GM23338 (cell line): ENCODE measurements at regions not wholly inside any gene's neighbourhood (a gene's known extent, or its start where the extent isn't known, plus 50 kb on each side); places are given as distances from the start of the nearest gene placed in this dataset.

Experiments used
- ATAC-seq: fragments of 200-7000 bp; cut with Tn5 transposase; 3 replicates; pipeline ENCODE4 v1.9.1; 2020
- DNase-seq: peaks from one replicate; pipeline ENCODE4 v3.0.0-alpha.2; 2015; ENCODE audit warnings: low spot score
- H2AFZ ChIP-seq: fragments of 200-600 bp; sonication (generic); 2 replicates; pipeline ENCODE4 v1.8.0; 2016; ENCODE audit warnings: antibody characterized with exemption, mild to moderate bottlenecking, moderate library complexity
- H3F3A ChIP-seq: fragments of 200-600 bp; sonication (generic); replicated peaks from 2 replicates; pipeline ENCODE4 v1.8.0; 2017; ENCODE audit warnings: antibody characterized with exemption, mixed run types, low read depth
- H3K27ac ChIP-seq: fragments of 200-600 bp; sonication (generic); 2 replicates; pipeline ENCODE4 v1.6.1; 2016; ENCODE audit warnings: low read depth
- H3K27me3 ChIP-seq: fragments of 200-600 bp; sonication (generic); 2 replicates; pipeline ENCODE4 v1.8.0; 2016; ENCODE audit warnings: mild to moderate bottlenecking, mixed run types, moderate library complexity; ENCODE audit not compliant: insufficient read depth
- H3K36me3 ChIP-seq: fragments of 200-600 bp; sonication (generic); 2 replicates; pipeline ENCODE4 v1.8.0; 2016; ENCODE audit warnings: mild to moderate bottlenecking; ENCODE audit not compliant: insufficient read depth
- H3K4me1 ChIP-seq: fragments of 200-600 bp; sonication (generic); 2 replicates; pipeline ENCODE4 v1.8.0; 2016; ENCODE audit warnings: mild to moderate bottlenecking, moderate library complexity; ENCODE audit not compliant: insufficient read depth
- H3K4me2 ChIP-seq: fragments of 200-600 bp; sonication (generic); 2 replicates; pipeline ENCODE4 v1.7.1; 2017; ENCODE audit warnings: mixed run types
- H3K4me3 ChIP-seq: fragments of 200-600 bp; sonication (generic); 2 replicates; pipeline ENCODE4 v1.6.1; 2016; ENCODE audit warnings: mixed run types
- H3K79me2 ChIP-seq: fragments of 200-600 bp; sonication (generic); replicated peaks from 2 replicates; pipeline ENCODE4 v1.8.0; 2017; ENCODE audit warnings: mild to moderate bottlenecking; ENCODE audit not compliant: insufficient read depth
- H3K9me2 ChIP-seq: fragments of 200-600 bp; sonication (generic); 2 replicates; pipeline ENCODE4 v1.8.0; 2017; ENCODE audit not compliant: insufficient read depth
- H4K20me1 ChIP-seq: fragments of 200-600 bp; sonication (generic); replicated peaks from 2 replicates; pipeline ENCODE4 v1.8.0; 2017; ENCODE audit warnings: mild to moderate bottlenecking; ENCODE audit not compliant: insufficient read depth
- H3K27ac Mint-ChIP-seq: 2 replicates; pipeline ENCODE4 v1.8.0; 2020; ENCODE audit warnings: inconsistent platforms, mild to moderate bottlenecking, moderate library complexity, mixed read lengths
- H3K27me3 Mint-ChIP-seq: 3 replicates; pipeline ENCODE4 v1.8.0; 2022; ENCODE audit warnings: low read depth, mild to moderate bottlenecking, moderate library complexity, mixed read lengths, inconsistent platforms; ENCODE audit not compliant: insufficient read depth, poor library complexity
- H3K36me3 Mint-ChIP-seq: 3 replicates; pipeline ENCODE4 v1.8.0; 2021; ENCODE audit warnings: low read depth, mild to moderate bottlenecking, inconsistent platforms, moderate library complexity, mixed read lengths
- H3K4me1 Mint-ChIP-seq: 3 replicates; pipeline ENCODE4 v1.8.0; 2020; ENCODE audit warnings: mild to moderate bottlenecking, inconsistent platforms, mixed read lengths
- H3K4me3 Mint-ChIP-seq: 3 replicates; pipeline ENCODE4 v1.8.0; 2021; ENCODE audit warnings: moderate library complexity, mild to moderate bottlenecking, inconsistent platforms, mixed read lengths
- H3K9me3 Mint-ChIP-seq: 3 replicates; pipeline ENCODE4 v1.8.0; 2020; ENCODE audit warnings: moderate library complexity, mild to moderate bottlenecking, inconsistent platforms, mixed read lengths
- CREB1 ChIP-seq: fragments of 250-450 bp; sonication (Bioruptor Pico); IDR thresholded peaks from 2 replicates; pipeline ENCODE4 v1.5.0; 2020; ENCODE audit warnings: low read depth, mild to moderate bottlenecking, moderate library complexity
- CTCF ChIP-seq, 2 experiments: fragments of 200-600 bp in 1 of 2; sonication (generic) in 1 of 2; conservative IDR thresholded peaks; 2 replicates each; pipeline versions ENCODE4 v1.5.1 to v1.6.1; 2016 to 2017; ENCODE audit warnings: antibody characterized with exemption in 2 of 2, low read depth in 2 of 2, mild to moderate bottlenecking in 2 of 2, moderate library complexity in 1 of 2
- EZH2 ChIP-seq: fragments of 200-600 bp; sonication (generic); IDR thresholded peaks from one replicate; pipeline ENCODE4 v1.8.0; 2017; ENCODE audit warnings: antibody characterized with exemption, mild to moderate bottlenecking, low read depth; ENCODE audit not compliant: unreplicated experiment
- EZH2phosphoT487 ChIP-seq: fragments of 200-600 bp; sonication (generic); IDR thresholded peaks from one replicate; pipeline ENCODE4 v1.8.1; 2018; ENCODE audit warnings: antibody characterized with exemption; ENCODE audit not compliant: unreplicated experiment
- JUNB ChIP-seq: IDR thresholded peaks from one replicate; pipeline ENCODE4 v1.6.1; 2016; ENCODE audit warnings: antibody characterized with exemption; ENCODE audit not compliant: unreplicated experiment
- NANOG ChIP-seq: IDR thresholded peaks from 2 replicates; pipeline ENCODE4 v1.6.1; 2016; ENCODE audit warnings: antibody characterized with exemption, borderline replicate concordance
- POLR2AphosphoS5 ChIP-seq: IDR thresholded peaks from 2 replicates; pipeline ENCODE4 v1.6.1; 2016; ENCODE audit warnings: antibody characterized with exemption, low read depth
- STAT1 ChIP-seq: IDR thresholded peaks from one replicate; pipeline ENCODE4 v1.6.1; 2016; ENCODE audit warnings: antibody characterized with exemption; ENCODE audit not compliant: unreplicated experiment
- ZNF331 ChIP-seq: fragments of 250-450 bp; sonication (Bioruptor Pico); IDR thresholded peaks from 2 replicates; pipeline ENCODE4 v1.5.0; 2020; ENCODE audit warnings: low read depth, mild to moderate bottlenecking, moderate library complexity
- ZNF462 ChIP-seq: fragments of 250-450 bp; sonication (Bioruptor Pico); IDR thresholded peaks from 2 replicates; pipeline ENCODE4 v1.5.0; 2020; ENCODE audit warnings: mild to moderate bottlenecking, moderate library complexity
- TF ChIP-seq, protein P1 (sequence below): IDR thresholded peaks from 2 replicates; pipeline ENCODE4 v1.6.1; 2016; ENCODE audit warnings: antibody characterized with exemption

GRCh38 chr13:76680112-76680511, 206.1 kb downstream of the KCTD12 start:
- no peaks in the 10 kb centered on the region for H3K36me3 Mint-ChIP-seq
- no peaks in the 10 kb centered on the region for H3K9me2 ChIP-seq
- H3K27ac Mint-ChIP-seq = no peak overlapping the region
- H3K36me3 ChIP-seq = no peaks in the 10 kb centered on the region
- no peaks in the 10 kb centered on the region for H3K79me2 ChIP-seq
- TF ChIP-seq CTCF (conservative IDR thresholded peaks at IDR 0.05; ENCODE audit: low read depth in 2 of 2) (no peak), CREB1 (no peak), NANOG (no peak), STAT1 (no peak)
- no peak overlapping the region for H3K4me2 ChIP-seq
- no peaks in the 10 kb centered on the region for H3F3A ChIP-seq
- no peak overlapping the region for H3K4me3 ChIP-seq
- ATAC-seq = no peak
- H3K27me3 Mint-ChIP-seq = no peaks in the 10 kb centered on the region
- no peak for DNase-seq
- H4K20me1 ChIP-seq = no peaks in the 10 kb centered on the region
- H3K4me3 Mint-ChIP-seq = no peak overlapping the region
- H3K27ac ChIP-seq = no peak overlapping the region
- H3K27me3 ChIP-seq = no peaks in the 10 kb centered on the region
- no peaks in the 10 kb centered on the region for H3K9me3 Mint-ChIP-seq
- peaks cover 8% of the 10 kb centered on the region; the same call in 2 of the 3 replicates for H3K4me1 Mint-ChIP-seq
- H3K4me1 ChIP-seq = peaks cover 3% of the 10 kb centered on the region; the same call in 1 of the 2 replicates
- no peak overlapping the region for H2AFZ ChIP-seq

DNA sequence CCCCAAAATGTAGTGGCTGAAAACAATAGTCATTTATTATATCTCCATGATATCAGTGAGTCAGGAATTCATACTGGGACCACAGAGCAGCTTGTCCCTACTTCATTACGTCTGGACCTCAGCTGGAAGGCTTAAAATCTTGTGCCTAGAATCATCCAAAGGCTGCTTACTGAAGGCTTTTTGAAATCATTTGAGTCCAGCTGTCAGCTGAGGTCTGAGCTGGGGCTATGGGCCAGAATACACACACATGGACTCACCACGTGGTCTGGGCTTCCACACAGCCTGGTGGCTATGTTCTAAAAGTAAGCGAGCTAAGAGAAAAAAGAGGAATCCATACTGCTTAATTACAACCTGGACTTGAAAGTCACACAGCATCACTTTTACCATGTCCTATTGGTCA, 209.2 kb downstream of the KCTD12 start:
- Histone ChIP-seq H3K9me2 (no peaks in the 10 kb centered on the region), H3K27ac (no peak overlapping the region), H3K36me3 (no peaks in the 10 kb centered on the region), H2AFZ (no peak overlapping the region), H3K79me2 (no peaks in the 10 kb centered on the region), H3K4me3 (no peak overlapping the region), H3K4me2 (no peak overlapping the region), H3F3A (no peaks in the 10 kb centered on the region), H4K20me1 (no peaks in the 10 kb centered on the region), H3K4me1 (no peaks in the 10 kb centered on the region), H3K27me3 (no peaks in the 10 kb centered on the region)
- H3K27me3 Mint-ChIP-seq = no peaks in the 10 kb centered on the region
- no peaks in the 10 kb centered on the region for H3K4me1 Mint-ChIP-seq
- no peak overlapping the region for H3K27ac Mint-ChIP-seq
- no peaks in the 10 kb centered on the region for H3K9me3 Mint-ChIP-seq
- ATAC-seq (no peak), DNase-seq (no peak)
- H3K4me3 Mint-ChIP-seq = no peak overlapping the region
- no peaks in the 10 kb centered on the region for H3K36me3 Mint-ChIP-seq
- TF ChIP-seq EZH2 = no peak
- no peak for TF ChIP-seq ZNF331
- TF ChIP-seq JUNB = no peak
- no peak for TF ChIP-seq EZH2phosphoT487
- TF ChIP-seq, protein P1, sequence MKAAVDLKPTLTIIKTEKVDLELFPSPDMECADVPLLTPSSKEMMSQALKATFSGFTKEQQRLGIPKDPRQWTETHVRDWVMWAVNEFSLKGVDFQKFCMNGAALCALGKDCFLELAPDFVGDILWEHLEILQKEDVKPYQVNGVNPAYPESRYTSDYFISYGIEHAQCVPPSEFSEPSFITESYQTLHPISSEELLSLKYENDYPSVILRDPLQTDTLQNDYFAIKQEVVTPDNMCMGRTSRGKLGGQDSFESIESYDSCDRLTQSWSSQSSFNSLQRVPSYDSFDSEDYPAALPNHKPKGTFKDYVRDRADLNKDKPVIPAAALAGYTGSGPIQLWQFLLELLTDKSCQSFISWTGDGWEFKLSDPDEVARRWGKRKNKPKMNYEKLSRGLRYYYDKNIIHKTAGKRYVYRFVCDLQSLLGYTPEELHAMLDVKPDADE = no peak
- TF ChIP-seq POLR2AphosphoS5 = no peak
- no peak for TF ChIP-seq CREB1
- no peak for TF ChIP-seq STAT1
- TF ChIP-seq CTCF (conservative IDR thresholded peaks at IDR 0.05; ENCODE audit: low read depth in 2 of 2) = no peak
- TF ChIP-seq NANOG = no peak
- no peak for TF ChIP-seq ZNF462 (CRISPR knock-in tag)
